ELR (cell line): ENCODE measurements at regions not wholly inside any gene's neighbourhood (a gene's known extent, or its start where the extent isn't known, plus 50 kb on each side); places are given as distances from the start of the nearest gene placed in this dataset.
"Not testable (repeated sequence)": the region's sequence is repeated elsewhere in the genome, so short reads cannot be mapped to it uniquely, and the experiment has no call there.

ENCODE experiments used
- DNase-seq: peaks from one replicate; pipeline ENCODE4 v3.0.0-alpha.2; 2015; ENCODE audit warnings: low read depth

- DNase-seq = no peak
These were observed 414.0 kb upstream of the KLHL29 start for GRCh38 chr2:22970991-22971390.

GRCh38 chr2:22981785-22982184, 403.2 kb upstream of the KLHL29 start:
- no peak for DNase-seq

- DNase-seq = not testable (repeated sequence)
These were observed 400.8 kb upstream of the KLHL29 start for GRCh38 chr2:22984152-22984551.

- no peak for DNase-seq
These were observed 394.7 kb upstream of the KLHL29 start for GRCh38 chr2:22990246-22990645.

- no peak for DNase-seq
These were observed 393.1 kb upstream of the KLHL29 start for GRCh38 chr2:22991844-22992243.

GRCh38 chr2:22992441-22992840, 392.5 kb upstream of the KLHL29 start:
- no peak for DNase-seq

- no peak for DNase-seq
These were observed 391.7 kb upstream of the KLHL29 start for GRCh38 chr2:22993250-22993649.

GRCh38 chr2:22995576-22995975, 389.4 kb upstream of the KLHL29 start:
- no peak for DNase-seq

GRCh38 chr2:22996911-22997310, 388.1 kb upstream of the KLHL29 start:
- no peak for DNase-seq

GRCh38 chr2:22998359-22998758, 386.6 kb upstream of the KLHL29 start:
- no peak for DNase-seq

GRCh38 chr2:22999951-23000350, 385.0 kb upstream of the KLHL29 start:
- peak; percentile 1 for DNase-seq

GRCh38 chr2:23002234-23002633, 382.7 kb upstream of the KLHL29 start:
- no peak for DNase-seq

GRCh38 chr2:23005469-23005868, 379.5 kb upstream of the KLHL29 start:
- DNase-seq = no peak

- DNase-seq = no peak
These were observed 377.2 kb upstream of the KLHL29 start for GRCh38 chr2:23007631-23008235.

- DNase-seq = no peak
These were observed 376.5 kb upstream of the KLHL29 start for GRCh38 chr2:23008440-23008839.

- DNase-seq = no peak
These were observed 376.0 kb upstream of the KLHL29 start for GRCh38 chr2:23008951-23009350.

- no peak for DNase-seq
These were observed 375.3 kb upstream of the KLHL29 start for GRCh38 chr2:23009545-23010149.

GRCh38 chr2:23012499-23012898, 372.5 kb upstream of the KLHL29 start:
- DNase-seq = no peak

- DNase-seq = no peak
These were observed 369.3 kb upstream of the KLHL29 start for GRCh38 chr2:23015651-23016200.

GRCh38 chr2:23019476-23019875, 365.5 kb upstream of the KLHL29 start:
- DNase-seq = no peak

- no peak for DNase-seq
These were observed 364.3 kb upstream of the KLHL29 start for GRCh38 chr2:23020659-23021058.

GRCh38 chr2:23021311-23022120, 363.5 kb upstream of the KLHL29 start:
- DNase-seq = no peak

- DNase-seq = no peak
These were observed 361.3 kb upstream of the KLHL29 start for GRCh38 chr2:23023722-23024121.
